ENCODE measurements at regions not wholly inside any gene's neighbourhood (a gene's known extent, or its start where the extent isn't known, plus 50 kb on each side); places are given as distances from the start of the nearest gene placed in this dataset.
A peak's percentile ranks its signal among the peaks of the same experiment; 100 is the strongest.

- no peaks in the 10 kb centered on the region for H3K4me1 ChIP-seq (ENCODE audit: insufficient read depth, low read length, poor library complexity, severe bottlenecking)
- BruUV-seq (replicated peaks): no TSS peak
- intact Hi-C loops (cut with micrococcal nuclease; ENCODE audit: unreplicated experiment): no loop called here
- no peak for TF ChIP-seq CTCF (conservative IDR thresholded peaks at IDR 0.05; ENCODE audit: low read depth, low read length)
- TF ChIP-seq EZH2 (IDR thresholded peaks at IDR 0.05; ENCODE audit: borderline replicate concordance, low read depth, low read length, poor library complexity, severe bottlenecking): no peak
- no peaks in the 10 kb centered on the region for H3K27me3 ChIP-seq (replicated peaks; ENCODE audit: insufficient read depth, low read depth, low read length, poor library complexity)
- H3K9me3 ChIP-seq (ENCODE audit: low read depth, low read length, poor library complexity, severe bottlenecking): no peaks in the 10 kb centered on the region
- no peak overlapping the region for H3K4me3 ChIP-seq (ENCODE audit: low read depth, low read length, poor library complexity, severe bottlenecking)
- H3K27ac ChIP-seq (ENCODE audit: low read depth, low read length, poor library complexity, severe bottlenecking): no peak overlapping the region
- CTCF ChIA-PET: no interaction called here
- POLR2A ChIA-PET (ENCODE audit: low non-redundant PET): no interaction called here
- no peak for DNase-seq (ENCODE audit: low spot score)
- H3K36me3 ChIP-seq (ENCODE audit: insufficient read depth, low read length, poor library complexity, severe bottlenecking): no peaks in the 10 kb centered on the region
Observed at GRCh38 chr12:27382924-27383323, 50.3 kb downstream of the BMAL2 start.

DNA sequence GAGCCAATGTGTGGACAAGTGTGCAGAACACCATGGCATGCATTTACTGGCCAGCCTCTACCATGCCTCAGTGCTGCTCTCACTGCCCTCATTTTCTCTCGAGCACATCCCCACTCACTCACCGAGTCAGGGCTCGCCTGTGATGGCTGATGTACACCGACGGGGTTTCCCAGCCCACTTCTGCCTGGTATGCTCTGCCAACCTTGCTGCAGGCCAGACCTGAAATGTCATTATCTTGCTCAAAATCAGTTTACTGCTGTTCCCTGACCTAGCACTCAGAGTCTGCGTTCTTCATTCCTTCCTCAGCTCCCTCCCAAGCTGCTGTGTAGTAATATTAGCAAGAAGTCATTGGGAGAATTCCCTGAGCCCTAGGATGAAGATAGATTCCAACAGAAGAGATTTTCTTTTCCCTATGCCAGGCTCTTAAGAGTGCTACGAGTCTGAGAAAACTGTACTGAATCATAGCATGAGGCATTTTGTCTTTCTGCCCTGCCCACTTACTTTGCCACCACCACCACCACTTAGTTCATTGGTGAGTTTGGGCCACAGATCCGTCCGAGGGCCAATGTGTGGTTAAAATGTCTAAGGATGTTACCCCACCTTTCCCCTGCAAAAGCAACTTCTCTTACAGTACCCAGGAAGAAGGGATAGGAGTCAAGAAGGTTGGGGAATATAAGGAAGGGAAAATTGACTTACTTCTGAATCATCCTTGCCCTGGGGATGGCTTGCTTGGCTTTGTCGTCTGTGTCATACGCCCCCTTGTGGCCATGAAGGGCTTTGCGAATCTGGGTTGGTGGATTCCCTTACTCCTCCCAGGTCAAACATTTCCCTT lies 51.0 kb downstream of the BMAL2 start:
- Histone ChIP-seq H3K27ac (ENCODE audit: low read depth, low read length, poor library complexity, severe bottlenecking) (no peak overlapping the region), H3K9me3 (ENCODE audit: low read depth, low read length, poor library complexity, severe bottlenecking) (no peaks in the 10 kb centered on the region), H3K36me3 (ENCODE audit: insufficient read depth, low read length, poor library complexity, severe bottlenecking) (no peaks in the 10 kb centered on the region), H3K4me1 (ENCODE audit: insufficient read depth, low read length, poor library complexity, severe bottlenecking) (no peaks in the 10 kb centered on the region), H3K4me3 (ENCODE audit: low read depth, low read length, poor library complexity, severe bottlenecking) (no peak overlapping the region), H3K27me3 (replicated peaks; ENCODE audit: insufficient read depth, low read depth, low read length, poor library complexity) (no peaks in the 10 kb centered on the region)
- intact Hi-C loops (cut with micrococcal nuclease; ENCODE audit: unreplicated experiment): no loop called here
- peak; percentile 85 for DNase-seq (ENCODE audit: low spot score)
- CTCF ChIA-PET: no interaction called here
- no TSS peak for BruUV-seq (replicated peaks)
- POLR2A ChIA-PET (ENCODE audit: low non-redundant PET): no interaction called here
- TF ChIP-seq EZH2 (IDR thresholded peaks at IDR 0.05; ENCODE audit: borderline replicate concordance, low read depth, low read length, poor library complexity, severe bottlenecking): no peak
- peak; percentile 96 for TF ChIP-seq CTCF (conservative IDR thresholded peaks at IDR 0.05; ENCODE audit: low read depth, low read length)

DNA sequence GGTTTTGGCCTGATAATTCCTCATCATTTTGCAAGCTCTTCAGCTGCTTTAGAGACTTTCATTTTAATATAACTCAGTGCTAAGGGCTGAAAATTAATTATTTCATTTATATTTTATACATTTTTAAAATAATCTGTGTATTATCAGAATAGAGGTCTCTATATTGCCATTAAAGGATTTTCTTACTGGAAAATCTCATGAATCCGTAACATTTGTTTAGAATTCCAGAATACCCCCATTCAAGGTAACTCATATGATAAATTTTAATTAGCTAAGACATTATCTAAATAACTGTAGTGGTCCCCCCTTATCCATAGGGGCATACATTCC lies 51.6 kb downstream of the BMAL2 start:
- no peaks in the 10 kb centered on the region for H3K9me3 ChIP-seq (ENCODE audit: low read depth, low read length, poor library complexity, severe bottlenecking)
- ChIA-PET CTCF (no interaction called here), POLR2A (ENCODE audit: low non-redundant PET) (no interaction called here)
- no peak for DNase-seq (ENCODE audit: low spot score)
- H3K4me1 ChIP-seq (ENCODE audit: insufficient read depth, low read length, poor library complexity, severe bottlenecking): no peaks in the 10 kb centered on the region
- no peaks in the 10 kb centered on the region for H3K27me3 ChIP-seq (replicated peaks; ENCODE audit: insufficient read depth, low read depth, low read length, poor library complexity)
- no peak overlapping the region for H3K4me3 ChIP-seq (ENCODE audit: low read depth, low read length, poor library complexity, severe bottlenecking)
- TF ChIP-seq CTCF (conservative IDR thresholded peaks at IDR 0.05; ENCODE audit: low read depth, low read length): 0 out of 2 replicates have a peak, but pooled peaks have one; percentile 10
- no peak for TF ChIP-seq EZH2 (IDR thresholded peaks at IDR 0.05; ENCODE audit: borderline replicate concordance, low read depth, low read length, poor library complexity, severe bottlenecking)
- no peaks in the 10 kb centered on the region for H3K36me3 ChIP-seq (ENCODE audit: insufficient read depth, low read length, poor library complexity, severe bottlenecking)
- BruUV-seq (replicated peaks): no TSS peak
- intact Hi-C loops (cut with micrococcal nuclease; ENCODE audit: unreplicated experiment): no loop called here
- H3K27ac ChIP-seq (ENCODE audit: low read depth, low read length, poor library complexity, severe bottlenecking): no peak overlapping the region
